AG09309 (cell line): ENCODE measurements at regions not wholly inside any gene's neighbourhood (a gene's known extent, or its start where the extent isn't known, plus 50 kb on each side); places are given as distances from the start of the nearest gene placed in this dataset.

ENCODE experiments used
- DNase-seq: peaks from one replicate; pipeline ENCODE4 v3.0.0-alpha.2; 2010; ENCODE audit warnings: low read depth
- H3K4me3 ChIP-seq: 2 replicates; pipeline ENCODE4 v1.5.1; 2011; ENCODE audit warnings: mild to moderate bottlenecking, low read depth, low read length, moderate library complexity; ENCODE audit not compliant: control insufficient read depth
- TF ChIP-seq, protein P1 (sequence below): IDR thresholded peaks from 2 replicates; pipeline ENCODE4 v1.5.1; 2011; ENCODE audit warnings: mild to moderate bottlenecking, low read depth, low read length, inconsistent platforms; ENCODE audit not compliant: insufficient read depth, control insufficient read depth; ENCODE audit errors: missing control alignments

DNA sequence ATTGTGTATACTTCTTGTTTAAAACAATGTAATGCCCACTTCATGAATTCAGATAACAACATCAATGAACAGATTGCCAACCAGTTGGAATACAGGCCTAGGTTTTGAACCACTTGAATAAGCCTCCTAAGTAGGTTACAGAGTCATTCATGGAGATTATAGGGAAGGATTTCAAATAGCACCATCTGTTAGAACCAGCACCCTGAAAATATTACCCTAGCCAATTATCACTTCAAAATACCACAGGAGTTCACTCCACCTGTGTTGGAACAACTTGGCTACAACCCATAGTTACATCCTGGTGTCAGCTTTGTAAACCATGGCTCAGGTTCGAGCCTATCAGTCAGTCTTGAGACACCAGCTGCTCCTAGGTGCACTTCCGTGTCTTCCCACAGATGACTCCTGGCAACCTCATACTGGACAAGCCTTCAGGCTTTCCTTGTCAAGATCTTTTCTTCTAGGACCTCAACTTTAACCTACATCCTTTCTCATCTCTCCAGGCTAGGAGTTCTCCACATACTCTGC, 350.0 kb downstream of the DEPDC1B start:
- DNase-seq = no peak
- TF ChIP-seq, protein P1, sequence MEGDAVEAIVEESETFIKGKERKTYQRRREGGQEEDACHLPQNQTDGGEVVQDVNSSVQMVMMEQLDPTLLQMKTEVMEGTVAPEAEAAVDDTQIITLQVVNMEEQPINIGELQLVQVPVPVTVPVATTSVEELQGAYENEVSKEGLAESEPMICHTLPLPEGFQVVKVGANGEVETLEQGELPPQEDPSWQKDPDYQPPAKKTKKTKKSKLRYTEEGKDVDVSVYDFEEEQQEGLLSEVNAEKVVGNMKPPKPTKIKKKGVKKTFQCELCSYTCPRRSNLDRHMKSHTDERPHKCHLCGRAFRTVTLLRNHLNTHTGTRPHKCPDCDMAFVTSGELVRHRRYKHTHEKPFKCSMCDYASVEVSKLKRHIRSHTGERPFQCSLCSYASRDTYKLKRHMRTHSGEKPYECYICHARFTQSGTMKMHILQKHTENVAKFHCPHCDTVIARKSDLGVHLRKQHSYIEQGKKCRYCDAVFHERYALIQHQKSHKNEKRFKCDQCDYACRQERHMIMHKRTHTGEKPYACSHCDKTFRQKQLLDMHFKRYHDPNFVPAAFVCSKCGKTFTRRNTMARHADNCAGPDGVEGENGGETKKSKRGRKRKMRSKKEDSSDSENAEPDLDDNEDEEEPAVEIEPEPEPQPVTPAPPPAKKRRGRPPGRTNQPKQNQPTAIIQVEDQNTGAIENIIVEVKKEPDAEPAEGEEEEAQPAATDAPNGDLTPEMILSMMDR = no peak
- no peak overlapping the region for H3K4me3 ChIP-seq

DNA sequence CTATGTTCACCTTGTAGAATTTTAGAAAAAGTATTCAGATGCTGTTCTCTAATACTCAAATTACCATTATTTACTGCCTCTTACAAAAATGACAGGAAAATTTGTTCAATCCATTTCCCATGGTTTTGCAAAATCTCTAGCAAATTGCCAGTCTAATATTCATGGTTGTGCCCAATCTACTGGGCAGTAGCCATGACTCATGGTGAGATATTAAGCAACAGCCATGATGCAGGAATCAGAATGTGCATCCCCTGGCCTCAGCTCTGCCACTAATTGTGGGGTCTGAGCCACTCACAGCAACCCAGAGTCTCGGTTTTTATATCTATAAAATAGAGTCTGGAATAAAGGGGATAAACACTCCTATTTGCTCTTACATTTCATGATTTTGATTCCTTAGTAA, 353.6 kb downstream of the DEPDC1B start:
- TF ChIP-seq, protein P1 = no peak
- H3K4me3 ChIP-seq = no peak overlapping the region
- DNase-seq = no peak

DNA sequence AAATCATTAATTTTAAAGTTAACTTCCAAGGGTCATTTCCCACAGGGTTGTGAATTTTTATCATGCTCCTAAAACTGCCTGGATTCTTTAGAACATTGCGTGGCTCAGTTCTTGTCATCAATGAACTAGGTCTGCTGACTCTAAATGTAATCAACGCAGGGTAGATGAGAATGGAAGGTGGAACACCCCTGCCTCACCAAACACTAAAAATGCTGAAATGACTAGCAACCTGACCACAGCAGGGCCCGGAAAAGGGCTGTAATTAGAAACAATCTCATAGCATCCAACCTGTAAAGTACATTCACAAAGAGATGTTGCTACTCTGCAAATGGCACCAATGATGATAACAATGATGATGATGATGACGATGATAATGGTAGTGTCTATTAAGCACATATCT, 356.9 kb downstream of the DEPDC1B start:
- DNase-seq = no peak
- TF ChIP-seq, protein P1 = no peak
- no peak overlapping the region for H3K4me3 ChIP-seq

DNA sequence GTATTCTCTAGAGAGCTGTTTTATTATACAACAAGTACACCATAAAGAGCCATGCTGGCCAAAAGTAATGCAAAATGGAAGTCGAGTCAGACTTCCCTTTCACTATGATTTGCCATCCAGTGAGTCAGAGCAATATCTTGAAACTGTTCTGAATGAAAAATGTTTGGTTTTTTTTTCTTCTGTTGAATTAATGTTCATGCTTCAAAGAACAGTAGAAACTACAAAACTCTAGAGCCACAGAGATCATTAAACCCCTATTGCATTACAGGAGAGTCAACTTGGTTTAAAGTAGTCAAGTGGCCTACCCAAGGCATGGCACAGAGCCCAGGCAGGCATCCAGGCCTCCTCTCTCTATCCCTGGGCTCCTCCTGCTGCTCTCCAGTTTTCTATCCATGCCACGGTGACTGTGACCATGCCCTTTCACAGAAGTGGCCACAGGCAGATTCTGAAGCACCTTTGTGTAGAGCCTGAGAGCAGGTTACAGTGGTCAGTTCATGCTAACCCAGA, 358.9 kb downstream of the DEPDC1B start:
- no peak for DNase-seq

DNA sequence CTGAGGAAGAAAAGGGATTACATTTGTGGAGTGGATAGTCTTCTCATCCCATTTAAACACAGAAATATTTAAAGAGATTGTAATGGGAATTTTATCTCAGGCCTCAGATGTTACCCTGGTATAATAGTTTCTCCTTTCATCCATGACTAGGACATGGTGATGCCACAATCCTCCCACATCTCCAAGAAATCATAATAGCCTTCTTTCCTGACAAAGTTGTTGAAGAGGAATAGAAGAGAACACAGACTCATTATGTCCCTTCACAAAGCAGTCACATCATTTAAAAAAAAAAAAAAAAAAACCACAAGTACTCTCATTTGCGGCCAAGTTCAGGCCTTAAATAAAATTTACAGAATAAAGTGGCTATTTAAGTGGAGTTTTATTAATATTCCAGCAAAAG, 359.6 kb downstream of the DEPDC1B start:
- H3K4me3 ChIP-seq = no peak overlapping the region
- TF ChIP-seq, protein P1 = no peak
- no peak for DNase-seq

More for the DNA sequence above, 358.9 kb downstream of the DEPDC1B start:
- no peak overlapping the region for H3K4me3 ChIP-seq
- TF ChIP-seq, protein P1 = no peak

DNA sequence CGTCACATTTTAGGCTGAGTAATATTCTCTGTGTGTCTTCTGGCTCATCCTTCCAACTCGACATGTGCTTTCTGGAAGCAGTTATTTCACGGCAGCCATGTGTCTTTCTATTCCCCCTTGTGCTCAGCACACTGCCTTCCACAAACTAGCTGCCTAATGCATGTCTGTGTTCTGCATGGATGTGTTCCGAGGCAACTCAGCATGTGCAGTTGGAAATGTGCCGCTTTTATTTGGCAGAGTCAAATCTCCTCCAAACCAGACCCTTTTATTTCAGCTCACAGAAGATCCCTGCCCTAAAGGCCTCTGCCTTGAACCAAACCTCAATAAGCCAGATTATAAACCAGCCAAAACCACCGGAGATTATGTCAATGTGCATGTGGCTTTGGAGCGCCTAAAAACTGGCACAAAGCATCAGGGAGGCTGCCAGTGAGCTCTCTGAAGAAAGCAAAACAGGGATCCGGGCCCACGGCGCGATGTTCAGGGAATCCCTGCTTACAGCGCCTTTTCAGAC, 360.2 kb downstream of the DEPDC1B start:
- TF ChIP-seq, protein P1 = no peak
- DNase-seq = no peak
- H3K4me3 ChIP-seq = no peak overlapping the region
